HEK293 (cell line): ENCODE measurements at regions not wholly inside any gene's neighbourhood (a gene's known extent, or its start where the extent isn't known, plus 50 kb on each side); places are given as distances from the start of the nearest gene placed in this dataset.

ENCODE experiments used
- CTCF ChIA-PET: fragments of 350-600 bp; formaldehyde crosslinking; extraction: SDS; loops from one replicate; lab custom pipeline; 2021; ENCODE audit warnings: antibody characterized with exemption; lab: Yijun Ruan, JAX
- POLR2A ChIA-PET: fragments of 300-600 bp; formaldehyde crosslinking; extraction: SDS; loops from one replicate; lab custom pipeline; 2020; ENCODE audit warnings: antibody characterized with exemption, inconsistent platforms; lab: Yijun Ruan, JAX
- H3K27ac ChIP-seq: fragments of 200-500 bp; sonication (Bioruptor generic); 2 replicates; pipeline ENCODE4 v1.5.1; 2014; ENCODE audit warnings: low read depth, low read length, control low read depth, inconsistent platforms; ENCODE audit errors: extremely low read depth
- H3K36me3 ChIP-seq, 2 experiments: fragments of 200-500 bp in 1 of 2; sonication (Bioruptor generic) in 1 of 2; 1 replicate in 1 of 2; 2 replicates in 1 of 2; pipeline ENCODE4 v1.5.1; 2014 to 2017; ENCODE audit warnings: inconsistent platforms in 2 of 2, low read length in 2 of 2; ENCODE audit not compliant: control insufficient read depth in 2 of 2, insufficient read depth in 1 of 2
- H3K4me1 ChIP-seq: fragments of 200-500 bp; sonication (Bioruptor generic); 2 replicates; pipeline ENCODE4 v1.5.1; 2014; ENCODE audit warnings: mild to moderate bottlenecking, low read length, inconsistent platforms; ENCODE audit not compliant: control insufficient read depth, insufficient read depth
- H3K4me3 ChIP-seq: 2 replicates; pipeline ENCODE4 v1.5.1; 2011; ENCODE audit warnings: low read depth, mild to moderate bottlenecking, control low read depth, low read length, moderate library complexity
- H3K9me3 ChIP-seq: fragments of 200-500 bp; sonication (Bioruptor generic); 2 replicates; pipeline ENCODE4 v1.5.1; 2014; ENCODE audit warnings: low read depth, low read length, inconsistent platforms; ENCODE audit not compliant: control insufficient read depth, insufficient read depth
- GLIS1 ChIP-seq: fragments of 450-650 bp; formaldehyde crosslinking; IDR thresholded peaks from 2 replicates; pipeline ENCODE4 v1.5.1; 2016; ENCODE audit warnings: missing biosample characterization, missing genetic modification characterization
- KLF8 ChIP-seq: fragments of 450-650 bp; formaldehyde crosslinking; IDR thresholded peaks from 2 replicates; pipeline ENCODE4 v1.5.1; 2016; ENCODE audit warnings: missing biosample characterization, missing genetic modification characterization
- OVOL3 ChIP-seq: fragments of 450-650 bp; formaldehyde crosslinking; IDR thresholded peaks from 2 replicates; pipeline ENCODE4 v1.5.1; 2016; ENCODE audit warnings: missing biosample characterization, missing genetic modification characterization
- REPIN1 ChIP-seq: fragments of 450-650 bp; formaldehyde crosslinking; IDR thresholded peaks from 2 replicates; pipeline ENCODE4 v1.5.1; 2017; ENCODE audit warnings: missing biosample characterization, missing genetic modification characterization, low read depth
- SALL2 ChIP-seq: fragments of 450-650 bp; formaldehyde crosslinking; IDR thresholded peaks from 2 replicates; pipeline ENCODE4 v1.5.0; 2017; ENCODE audit warnings: missing biosample characterization, mild to moderate bottlenecking, missing genetic modification characterization, borderline replicate concordance
- SETDB1 ChIP-seq: IDR thresholded peaks from one replicate; pipeline ENCODE4 v1.6.1; 2017; ENCODE audit warnings: mild to moderate bottlenecking, low read length, moderate library complexity, mixed read lengths; ENCODE audit not compliant: insufficient read length
- SP3 ChIP-seq: fragments of 450-650 bp; formaldehyde crosslinking; IDR thresholded peaks from 2 replicates; pipeline ENCODE4 v1.5.1; 2016; ENCODE audit warnings: missing biosample characterization, missing genetic modification characterization
- TCF7L2 ChIP-seq: IDR thresholded peaks from 2 replicates; pipeline ENCODE4 v1.6.1; 2011; ENCODE audit warnings: low read depth, mild to moderate bottlenecking, inconsistent platforms, low read length, moderate library complexity, borderline replicate concordance
- ZNF138 ChIP-seq: fragments of 450-650 bp; formaldehyde crosslinking; IDR thresholded peaks from 2 replicates; pipeline ENCODE4 v1.5.1; 2016; ENCODE audit warnings: missing biosample characterization, missing genetic modification characterization, borderline replicate concordance
- ZNF155 ChIP-seq: fragments of 450-650 bp; formaldehyde crosslinking; IDR thresholded peaks from 2 replicates; pipeline ENCODE4 v1.5.1; 2016; ENCODE audit warnings: missing biosample characterization, missing genetic modification characterization
- ZNF366 ChIP-seq: fragments of 450-650 bp; formaldehyde crosslinking; conservative IDR thresholded peaks from 2 replicates; pipeline ENCODE4 v1.5.1; 2016; ENCODE audit warnings: missing biosample characterization, missing genetic modification characterization
- ZNF394 ChIP-seq: fragments of 450-650 bp; formaldehyde crosslinking; IDR thresholded peaks from 2 replicates; pipeline ENCODE4 v1.5.1; 2016; ENCODE audit warnings: missing biosample characterization, missing genetic modification characterization, mild to moderate bottlenecking, moderate library complexity, borderline replicate concordance
- ZNF404 ChIP-seq: fragments of 450-650 bp; formaldehyde crosslinking; IDR thresholded peaks from 2 replicates; pipeline ENCODE4 v1.5.1; 2017; ENCODE audit warnings: missing biosample characterization, missing genetic modification characterization
- ZNF544 ChIP-seq: fragments of 450-650 bp; formaldehyde crosslinking; IDR thresholded peaks from 2 replicates; pipeline ENCODE4 v1.5.0; 2017; ENCODE audit warnings: missing biosample characterization, missing genetic modification characterization
- ZNF664 ChIP-seq: fragments of 450-650 bp; formaldehyde crosslinking; IDR thresholded peaks from 2 replicates; pipeline ENCODE4 v1.5.1; 2016; ENCODE audit warnings: missing biosample characterization, missing genetic modification characterization
- ZNF707 ChIP-seq: fragments of 450-650 bp; formaldehyde crosslinking; IDR thresholded peaks from 2 replicates; pipeline ENCODE4 v1.5.1; 2016; ENCODE audit warnings: missing biosample characterization, missing genetic modification characterization
- ZNF785 ChIP-seq: fragments of 450-650 bp; formaldehyde crosslinking; IDR thresholded peaks from 2 replicates; pipeline ENCODE4 v1.5.1; 2016; ENCODE audit warnings: missing biosample characterization, missing genetic modification characterization
- TF ChIP-seq, protein P1 (sequence below): fragments of 450-650 bp; formaldehyde crosslinking; IDR thresholded peaks from 2 replicates; pipeline ENCODE4 v1.5.1; 2016; ENCODE audit warnings: missing biosample characterization, missing genetic modification characterization
- TF ChIP-seq, protein P2 (sequence below): fragments of 450-650 bp; formaldehyde crosslinking; IDR thresholded peaks from 2 replicates; pipeline ENCODE4 v1.5.1; 2017; ENCODE audit warnings: missing biosample characterization, missing genetic modification characterization

DNA sequence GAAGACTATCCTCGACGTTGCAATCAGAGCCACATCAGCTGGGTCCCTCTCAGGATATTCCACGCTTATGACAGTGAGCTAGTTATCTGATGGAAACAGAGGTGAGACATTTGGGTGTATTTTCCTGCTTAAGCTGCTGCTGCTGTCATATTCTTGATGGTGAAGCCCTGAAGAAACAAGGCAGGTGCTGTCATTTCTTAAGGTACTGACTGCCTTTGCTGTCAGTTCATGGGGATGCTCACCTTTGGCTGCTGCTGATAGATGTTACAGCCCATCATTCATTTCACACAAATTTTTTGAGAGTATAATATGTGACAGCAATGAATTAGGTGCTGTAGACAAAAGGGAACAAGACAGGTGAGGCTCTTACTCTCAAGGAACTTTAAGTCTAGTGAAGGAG, 577.4 kb downstream of the LMO4 start (continued):
- TF ChIP-seq, protein P1, sequence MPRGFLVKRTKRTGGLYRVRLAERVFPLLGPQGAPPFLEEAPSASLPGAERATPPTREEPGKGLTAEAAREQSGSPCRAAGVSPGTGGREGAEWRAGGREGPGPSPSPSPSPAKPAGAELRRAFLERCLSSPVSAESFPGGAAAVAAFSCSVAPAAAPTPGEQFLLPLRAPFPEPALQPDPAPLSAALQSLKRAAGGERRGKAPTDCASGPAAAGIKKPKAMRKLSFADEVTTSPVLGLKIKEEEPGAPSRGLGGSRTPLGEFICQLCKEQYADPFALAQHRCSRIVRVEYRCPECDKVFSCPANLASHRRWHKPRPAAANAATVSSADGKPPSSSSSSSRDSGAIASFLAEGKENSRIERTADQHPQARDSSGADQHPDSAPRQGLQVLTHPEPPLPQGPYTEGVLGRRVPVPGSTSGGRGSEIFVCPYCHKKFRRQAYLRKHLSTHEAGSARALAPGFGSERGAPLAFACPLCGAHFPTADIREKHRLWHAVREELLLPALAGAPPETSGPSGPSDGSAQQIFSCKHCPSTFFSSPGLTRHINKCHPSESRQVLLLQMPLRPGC (tag by site-specific recombination) = no peak
- no peak for TF ChIP-seq ZNF394 (tag by site-specific recombination)

DNA sequence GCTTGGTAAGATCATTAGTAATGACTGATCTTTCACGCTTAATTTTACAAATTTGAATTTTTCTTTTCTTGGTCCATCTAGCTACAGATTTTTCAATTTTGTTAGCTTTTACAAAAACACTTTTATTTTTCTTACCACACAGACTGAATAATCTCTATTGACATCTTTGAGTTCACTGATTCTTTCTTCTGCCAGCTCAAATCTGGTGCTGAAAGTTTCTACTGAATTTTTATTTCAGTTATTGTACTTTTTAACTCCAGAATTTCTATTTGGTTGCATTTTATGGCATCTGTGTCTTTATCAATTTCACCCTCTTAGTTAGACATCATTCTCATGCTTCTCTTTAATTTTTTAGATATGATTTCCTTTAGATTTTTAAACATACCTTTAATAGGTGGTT, 584.7 kb downstream of the LMO4 start:
- Histone ChIP-seq H3K36me3 (no peaks in the 10 kb centered on the region), H3K4me1 (no peaks in the 10 kb centered on the region), H3K4me3 (no peak overlapping the region), H3K27ac (no peak overlapping the region)
- CTCF ChIA-PET = interaction anchor here (2.0 kb wide), 1 partner anchor 41 kb away, joined by 8 read pairs; no protein-coding TSS in a partner anchor
- TF ChIP-seq GLIS1 (tag by site-specific recombination) (no peak), TCF7L2 (no peak), ZNF785 (tag by site-specific recombination) (no peak), SALL2 (tag by site-specific recombination) (no peak), ZNF404 (tag by site-specific recombination) (no peak), SETDB1 (peak; percentile 90)
- TF ChIP-seq, all 188 proteins: peak for 1
- H3K9me3 ChIP-seq = no peaks in the 10 kb centered on the region
- POLR2A ChIA-PET = no interaction called here

DNA sequence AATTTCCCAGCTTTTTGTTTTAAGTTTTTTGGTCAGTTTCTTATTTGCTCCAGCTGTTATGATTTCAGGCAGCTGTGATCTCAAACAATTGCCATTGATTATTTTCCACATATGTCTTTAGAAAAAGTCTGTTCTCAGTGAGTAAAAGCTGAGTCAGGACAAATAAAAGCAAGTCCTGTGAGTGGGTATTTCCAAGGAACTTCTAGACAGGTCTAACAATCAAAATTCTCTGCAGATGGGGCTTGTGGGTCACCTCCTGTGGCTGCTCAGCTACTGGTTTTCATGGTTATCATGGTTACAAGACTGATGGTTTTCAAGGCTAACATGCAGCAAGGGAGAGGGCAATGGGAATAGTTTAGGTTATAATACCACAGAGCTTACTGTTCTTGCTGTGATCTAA, 585.7 kb downstream of the LMO4 start:
- no peaks in the 10 kb centered on the region for H3K9me3 ChIP-seq
- no peaks in the 10 kb centered on the region for H3K4me1 ChIP-seq
- POLR2A ChIA-PET = no interaction called here
- no peak overlapping the region for H3K4me3 ChIP-seq
- TF ChIP-seq KLF8 (tag by site-specific recombination) = no peak
- TF ChIP-seq ZNF544 (tag by site-specific recombination) = no peak
- no peak for TF ChIP-seq ZNF138 (tag by site-specific recombination)
- TF ChIP-seq OVOL3 (tag by site-specific recombination) = no peak
- no peak for TF ChIP-seq SP3 (tag by site-specific recombination)
- TF ChIP-seq ZNF366 (tag by site-specific recombination) = no peak
- TF ChIP-seq REPIN1 (tag by site-specific recombination) = no peak
- no peak for TF ChIP-seq TCF7L2
- TF ChIP-seq, protein P2, sequence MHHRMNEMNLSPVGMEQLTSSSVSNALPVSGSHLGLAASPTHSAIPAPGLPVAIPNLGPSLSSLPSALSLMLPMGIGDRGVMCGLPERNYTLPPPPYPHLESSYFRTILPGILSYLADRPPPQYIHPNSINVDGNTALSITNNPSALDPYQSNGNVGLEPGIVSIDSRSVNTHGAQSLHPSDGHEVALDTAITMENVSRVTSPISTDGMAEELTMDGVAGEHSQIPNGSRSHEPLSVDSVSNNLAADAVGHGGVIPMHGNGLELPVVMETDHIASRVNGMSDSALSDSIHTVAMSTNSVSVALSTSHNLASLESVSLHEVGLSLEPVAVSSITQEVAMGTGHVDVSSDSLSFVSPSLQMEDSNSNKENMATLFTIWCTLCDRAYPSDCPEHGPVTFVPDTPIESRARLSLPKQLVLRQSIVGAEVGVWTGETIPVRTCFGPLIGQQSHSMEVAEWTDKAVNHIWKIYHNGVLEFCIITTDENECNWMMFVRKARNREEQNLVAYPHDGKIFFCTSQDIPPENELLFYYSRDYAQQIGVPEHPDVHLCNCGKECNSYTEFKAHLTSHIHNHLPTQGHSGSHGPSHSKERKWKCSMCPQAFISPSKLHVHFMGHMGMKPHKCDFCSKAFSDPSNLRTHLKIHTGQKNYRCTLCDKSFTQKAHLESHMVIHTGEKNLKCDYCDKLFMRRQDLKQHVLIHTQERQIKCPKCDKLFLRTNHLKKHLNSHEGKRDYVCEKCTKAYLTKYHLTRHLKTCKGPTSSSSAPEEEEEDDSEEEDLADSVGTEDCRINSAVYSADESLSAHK (tag by site-specific recombination) = no peak
- TF ChIP-seq ZNF404 (tag by site-specific recombination) = no peak
- TF ChIP-seq ZNF707 = no peak
- TF ChIP-seq ZNF155 (tag by site-specific recombination) = no peak
- no peak for TF ChIP-seq ZNF664 (tag by site-specific recombination)
- TF ChIP-seq, all 188 proteins: peak for 0
- CTCF ChIA-PET = interaction anchor here (0.7 to 1.1 kb wide), 2 partner anchors 11 to 39 kb away, joined by 3 to 6 read pairs; no protein-coding TSS in a partner anchor
- no peaks in the 10 kb centered on the region for H3K36me3 ChIP-seq
- H3K27ac ChIP-seq = no peak overlapping the region
